H9 (cell line): ENCODE measurements at regions not wholly inside any gene's neighbourhood (a gene's known extent, or its start where the extent isn't known, plus 50 kb on each side); places are given as distances from the start of the nearest gene placed in this dataset.

Source experiments
- DNase-seq: peaks from one replicate; pipeline ENCODE4 v3.0.0-alpha.2; 2017
- H2AFZ ChIP-seq: one replicate; pipeline ENCODE4 v1.6.1; 2013; ENCODE audit warnings: mild to moderate bottlenecking, low read length, control low read depth, moderate library complexity
- H2AK5ac ChIP-seq: 2 replicates; pipeline ENCODE4 v1.6.1; 2013; ENCODE audit warnings: low read length, control low read depth, mixed read lengths; ENCODE audit not compliant: insufficient read length
- H2BK120ac ChIP-seq: one replicate; pipeline ENCODE4 v1.6.1; 2013; ENCODE audit warnings: low read depth, mild to moderate bottlenecking, low read length, control low read depth, inconsistent platforms; ENCODE audit not compliant: poor library complexity, severe bottlenecking
- H2BK12ac ChIP-seq: 2 replicates; pipeline ENCODE4 v1.6.1; 2013; ENCODE audit warnings: low read length, control low read depth, mixed read lengths, low read depth; ENCODE audit not compliant: insufficient read length
- H2BK15ac ChIP-seq: 2 replicates; pipeline ENCODE4 v1.6.1; 2013; ENCODE audit warnings: low read depth, low read length, control low read depth
- H2BK20ac ChIP-seq: one replicate; pipeline ENCODE4 v1.6.1; 2013; ENCODE audit warnings: low read depth, mild to moderate bottlenecking, low read length, control low read depth, inconsistent platforms; ENCODE audit not compliant: poor library complexity, severe bottlenecking
- H2BK5ac ChIP-seq: 2 replicates; pipeline ENCODE4 v1.6.1; 2013; ENCODE audit warnings: low read length, control low read depth, mixed read lengths; ENCODE audit not compliant: insufficient read length
- H3K14ac ChIP-seq: 2 replicates; pipeline ENCODE4 v1.6.1; 2013; ENCODE audit warnings: low read length, control low read depth; ENCODE audit not compliant: insufficient read depth
- H3K18ac ChIP-seq: 2 replicates; pipeline ENCODE4 v1.6.1; 2013; ENCODE audit warnings: low read depth, mild to moderate bottlenecking, mixed read lengths, low read length, control low read depth; ENCODE audit not compliant: insufficient read length
- H3K23ac ChIP-seq: 2 replicates; pipeline ENCODE4 v1.6.1; 2013; ENCODE audit warnings: low read length, control low read depth, mixed read lengths, low read depth; ENCODE audit not compliant: insufficient read length
- H3K23me2 ChIP-seq: 2 replicates; pipeline ENCODE4 v1.6.1; 2013; ENCODE audit warnings: low read depth, mild to moderate bottlenecking, mixed read lengths, low read length, control low read depth; ENCODE audit not compliant: insufficient read length, poor library complexity, severe bottlenecking
- H3K27ac ChIP-seq: 2 replicates; pipeline ENCODE4 v1.5.1; 2013; ENCODE audit warnings: low read length, control low read depth, mixed read lengths, low read depth; ENCODE audit not compliant: insufficient read length
- H3K27me3 ChIP-seq: 2 replicates; pipeline ENCODE4 v1.6.1; 2013; ENCODE audit warnings: low read length, control low read depth, inconsistent platforms; ENCODE audit not compliant: insufficient read depth
- H3K4ac ChIP-seq: 2 replicates; pipeline ENCODE4 v1.6.1; 2013; ENCODE audit warnings: low read depth, mild to moderate bottlenecking, control low read depth, inconsistent platforms, low read length, moderate library complexity
- H3K4me1 ChIP-seq: 2 replicates; pipeline ENCODE4 v1.6.1; 2013; ENCODE audit warnings: low read length, control low read depth, inconsistent platforms; ENCODE audit not compliant: insufficient read depth
- H3K4me2 ChIP-seq: 2 replicates; pipeline ENCODE4 v1.6.1; 2013; ENCODE audit warnings: low read length, control low read depth, mixed read lengths; ENCODE audit not compliant: insufficient read length, insufficient read depth
- H3K56ac ChIP-seq: 2 replicates; pipeline ENCODE4 v1.6.1; 2013; ENCODE audit warnings: low read depth, mild to moderate bottlenecking, mixed read lengths, low read length, control low read depth; ENCODE audit not compliant: insufficient read length
- H3K79me1 ChIP-seq: 2 replicates; pipeline ENCODE4 v1.6.1; 2013; ENCODE audit warnings: low read depth, mild to moderate bottlenecking, moderate library complexity, low read length, control low read depth, inconsistent platforms; ENCODE audit not compliant: insufficient read depth, poor library complexity, severe bottlenecking
- H3K79me2 ChIP-seq: 2 replicates; pipeline ENCODE4 v1.6.1; 2013; ENCODE audit warnings: low read length, control low read depth, inconsistent platforms; ENCODE audit not compliant: insufficient read depth
- H3K9ac ChIP-seq: 2 replicates; pipeline ENCODE4 v1.6.1; 2013; ENCODE audit warnings: low read length, control low read depth, mixed read lengths; ENCODE audit not compliant: insufficient read length; ENCODE audit errors: extremely low read depth
- H3K9me3 ChIP-seq: one replicate; pipeline ENCODE4 v1.6.1; 2013; ENCODE audit warnings: low read depth, low read length, inconsistent platforms; ENCODE audit not compliant: control insufficient read depth
- H3T11ph ChIP-seq: one replicate; pipeline ENCODE4 v1.6.1; 2013; ENCODE audit warnings: mild to moderate bottlenecking, low read length, control low read depth, inconsistent platforms
- H4K20me1 ChIP-seq: one replicate; pipeline ENCODE4 v1.6.1; 2013; ENCODE audit not compliant: control insufficient read depth, insufficient read length, insufficient read depth
- H4K5ac ChIP-seq: 2 replicates; pipeline ENCODE4 v1.6.1; 2013; ENCODE audit warnings: low read depth, mild to moderate bottlenecking, mixed read lengths, low read length, control low read depth; ENCODE audit not compliant: insufficient read length
- H4K8ac ChIP-seq: replicated peaks from 2 replicates; pipeline ENCODE4 v1.6.1; 2013; ENCODE audit warnings: low read length, control low read depth, mixed read lengths, low read depth; ENCODE audit not compliant: insufficient read length
- H4K91ac ChIP-seq: 2 replicates; pipeline ENCODE4 v1.6.1; 2013; ENCODE audit warnings: low read depth, mild to moderate bottlenecking, moderate library complexity, mixed read lengths, low read length, control low read depth; ENCODE audit not compliant: insufficient read length
- H3K27ac Mint-ChIP-seq, 3 experiments: 2 replicates in 2 of 3; 3 replicates in 1 of 3; pipeline ENCODE4 v1.8.0; 2020 to 2021; ENCODE audit warnings: mixed read lengths in 3 of 3, mild to moderate bottlenecking in 1 of 3, moderate library complexity in 1 of 3
- H3K27me3 Mint-ChIP-seq: 2 replicates; pipeline ENCODE4 v1.8.0; 2021; ENCODE audit warnings: low read depth, mild to moderate bottlenecking, moderate library complexity, mixed read lengths
- H3K36me3 Mint-ChIP-seq, 3 experiments: 2 replicates in 2 of 3; 3 replicates in 1 of 3; pipeline ENCODE4 v1.8.0; 2020 to 2021; ENCODE audit warnings: low read depth in 3 of 3, mixed read lengths in 3 of 3; ENCODE audit not compliant: insufficient read depth in 1 of 3
- H3K4me1 Mint-ChIP-seq, 2 experiments: 2 replicates each; pipeline ENCODE4 v1.8.0; 2020; ENCODE audit warnings: mixed read lengths in 2 of 2
- H3K4me3 Mint-ChIP-seq, 2 experiments: 2 replicates in 1 of 2; 3 replicates in 1 of 2; pipeline ENCODE4 v1.8.0; 2020 to 2021; ENCODE audit warnings: mild to moderate bottlenecking in 2 of 2, mixed read lengths in 2 of 2, moderate library complexity in 1 of 2
- H3K9me3 Mint-ChIP-seq, 2 experiments: 2 replicates in 1 of 2; 3 replicates in 1 of 2; pipeline ENCODE4 v1.8.0; 2020; ENCODE audit warnings: mild to moderate bottlenecking in 2 of 2, mixed read lengths in 2 of 2, moderate library complexity in 1 of 2
- CTCF ChIP-seq: fragments of 200-600 bp; sonication (generic); conservative IDR thresholded peaks from 3 replicates; pipeline ENCODE4 v1.8.0; 2021; ENCODE audit warnings: antibody characterized with exemption, mild to moderate bottlenecking
- WGBS: extraction: QIAGEN DNeasy Blood & Tissue Kit; methylation state at CpG from one replicate; pipeline ENCODE4 v1.1.7; 2013; ENCODE audit warnings: missing lambda C conversion rate, low lambda C conversion rate, mixed read lengths; ENCODE audit not compliant: insufficient read length; ENCODE audit errors: extremely low coverage; 5-methylcytosine and 5-hydroxymethylcytosine counted together

GRCh38 chr2:2502201-2502549, 171.1 kb upstream of the MYT1L start:
- Histone ChIP-seq H4K20me1 (no peaks in the 10 kb centered on the region), H3K23ac (no peak overlapping the region), H3K56ac (no peak overlapping the region), H3K18ac (no peak overlapping the region), H3T11ph (no peak overlapping the region), H3K79me2 (no peaks in the 10 kb centered on the region), H3K9me3 (peaks cover 14% of the 10 kb centered on the region), H3K4ac (no peak overlapping the region), H2BK120ac (no peak overlapping the region), H3K14ac (no peak overlapping the region), H2AK5ac (no peak overlapping the region), H3K4me2 (no peak overlapping the region), H3K79me1 (no peaks in the 10 kb centered on the region), H3K9ac (no peak overlapping the region), H4K8ac (no peak overlapping the region), H3K23me2 (no peaks in the 10 kb centered on the region), H3K27ac (no peak overlapping the region), H2BK5ac (no peak overlapping the region), H2BK20ac (no peak overlapping the region), H2BK15ac (no peak overlapping the region), H2AFZ (no peak overlapping the region), H3K4me1 (no peaks in the 10 kb centered on the region), H2BK12ac (no peak overlapping the region), H4K91ac (no peak overlapping the region), H3K27me3 (no peaks in the 10 kb centered on the region), H4K5ac (no peak overlapping the region)
- no peak for DNase-seq
- Mint-ChIP-seq H3K9me3 (peaks cover 20 to 23% of the 10 kb centered on the region in 2 experiments), H3K27ac (no peak overlapping the region), H3K36me3 (peaks cover 10 to 23% (median 12%) of the 10 kb centered on the region in 3 experiments), H3K27me3 (peaks cover 4% of the 10 kb centered on the region), H3K4me1 (0 out of 4 replicates have a peak, but pooled peaks cover 0 to 2% of the 10 kb centered on the region in 2 experiments), H3K4me3 (no peak overlapping the region)
- TF ChIP-seq CTCF = no peak
- no CpG with 5 or more reads among the region's 4 CpGs for WGBS
